ENCODE measurements at regions not wholly inside any gene's neighbourhood (a gene's known extent, or its start where the extent isn't known, plus 50 kb on each side); places are given as distances from the start of the nearest gene placed in this dataset.

DNA sequence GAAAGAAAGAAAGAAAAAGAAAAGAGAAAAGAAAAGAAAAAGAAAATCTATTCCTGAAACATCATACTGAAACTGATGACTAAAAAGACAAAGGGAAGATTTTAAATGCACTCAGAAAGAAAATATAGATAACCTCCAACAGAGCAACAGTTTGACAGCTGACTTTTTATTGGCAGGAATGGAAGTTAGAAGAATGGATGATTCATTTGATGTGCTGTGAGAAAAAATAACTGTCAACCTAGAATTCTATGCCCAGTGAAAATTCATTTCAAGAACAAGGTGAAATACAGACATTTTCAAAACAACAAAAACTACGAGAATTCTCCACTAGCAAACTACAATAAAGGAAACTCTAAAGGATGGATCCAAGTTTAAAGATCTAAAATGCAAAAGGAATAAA, 50.5 kb upstream of the HSPA12A start:
- no peaks in the 10 kb centered on the region for H3K79me2 ChIP-seq (ENCODE audit: control insufficient read depth, insufficient read depth, low read length)
- no peak overlapping the region for H3K4ac ChIP-seq (ENCODE audit: low read depth, low read length)
- peaks cover under 1% of the 10 kb centered on the region for H3K4me1 ChIP-seq (ENCODE audit: control insufficient read depth, low read depth, low read length)
- H4K8ac ChIP-seq (ENCODE audit: low read depth, low read length): no peak overlapping the region
- H2BK15ac ChIP-seq (replicated peaks; ENCODE audit: low read depth): no peak overlapping the region
- H3K56ac ChIP-seq (ENCODE audit: low read length): no peak overlapping the region
- no peak overlapping the region for H2AK5ac ChIP-seq (ENCODE audit: low read length)
- no peak overlapping the region for H3K18ac ChIP-seq (ENCODE audit: low read length)
- no peak overlapping the region for H2BK120ac ChIP-seq (ENCODE audit: low read depth, low read length)
- WGBS (ENCODE audit: extremely low coverage, insufficient coverage, low lambda C conversion rate): no CpG with 5 or more reads among the region's 1 CpG
- no peaks in the 10 kb centered on the region for H3K27me3 ChIP-seq (ENCODE audit: insufficient read depth, low read length, poor library complexity)
- no peak overlapping the region for H4K5ac ChIP-seq (ENCODE audit: low read length)
- no peak overlapping the region for H3K4me2 ChIP-seq (ENCODE audit: low read length)
- H3K9ac ChIP-seq (ENCODE audit: low read length): no peak overlapping the region
- H3K27ac ChIP-seq (ENCODE audit: low read depth, low read length): no peak overlapping the region
- H3K79me1 ChIP-seq (ENCODE audit: low read length): no peaks in the 10 kb centered on the region
- H3K4me3 ChIP-seq (ENCODE audit: low read length): no peak overlapping the region
- DNase-seq: no peak
- no peak overlapping the region for H2BK5ac ChIP-seq (ENCODE audit: low read length)
- no peak overlapping the region for H3K23ac ChIP-seq (ENCODE audit: low read length)
- H3K36me3 ChIP-seq (ENCODE audit: control insufficient read depth, insufficient read depth, low read length): no peaks in the 10 kb centered on the region

GRCh38 chr10:116796469-116796868, 52.8 kb upstream of the ENO4 start:
- H3K4ac ChIP-seq (ENCODE audit: low read depth, low read length): no peak overlapping the region
- H2BK5ac ChIP-seq (ENCODE audit: low read length): no peak overlapping the region
- H2BK120ac ChIP-seq (ENCODE audit: low read depth, low read length): no peak overlapping the region
- H2AK5ac ChIP-seq (ENCODE audit: low read length): no peak overlapping the region
- no peaks in the 10 kb centered on the region for H3K79me2 ChIP-seq (ENCODE audit: control insufficient read depth, insufficient read depth, low read length)
- H3K23ac ChIP-seq (ENCODE audit: low read length): no peak overlapping the region
- no peak overlapping the region for H2BK15ac ChIP-seq (replicated peaks; ENCODE audit: low read depth)
- H3K79me1 ChIP-seq (ENCODE audit: low read length): no peaks in the 10 kb centered on the region
- no peak overlapping the region for H3K56ac ChIP-seq (ENCODE audit: low read length)
- H3K9ac ChIP-seq (ENCODE audit: low read length): no peak overlapping the region
- no peak overlapping the region for H4K5ac ChIP-seq (ENCODE audit: low read length)
- no CpG with 5 or more reads among the region's 5 CpGs for WGBS (ENCODE audit: extremely low coverage, insufficient coverage, low lambda C conversion rate)
- no peak overlapping the region for H4K8ac ChIP-seq (ENCODE audit: low read depth, low read length)
- no peaks in the 10 kb centered on the region for H3K36me3 ChIP-seq (ENCODE audit: control insufficient read depth, insufficient read depth, low read length)
- no peak overlapping the region for H3K18ac ChIP-seq (ENCODE audit: low read length)
- no peaks in the 10 kb centered on the region for H3K27me3 ChIP-seq (ENCODE audit: insufficient read depth, low read length, poor library complexity)
- H3K4me1 ChIP-seq (ENCODE audit: control insufficient read depth, low read depth, low read length): no peaks in the 10 kb centered on the region
- H3K4me3 ChIP-seq (ENCODE audit: low read length): no peak overlapping the region
- no peak overlapping the region for H3K27ac ChIP-seq (ENCODE audit: low read depth, low read length)
- no peak overlapping the region for H3K4me2 ChIP-seq (ENCODE audit: low read length)
- DNase-seq: no peak

DNA sequence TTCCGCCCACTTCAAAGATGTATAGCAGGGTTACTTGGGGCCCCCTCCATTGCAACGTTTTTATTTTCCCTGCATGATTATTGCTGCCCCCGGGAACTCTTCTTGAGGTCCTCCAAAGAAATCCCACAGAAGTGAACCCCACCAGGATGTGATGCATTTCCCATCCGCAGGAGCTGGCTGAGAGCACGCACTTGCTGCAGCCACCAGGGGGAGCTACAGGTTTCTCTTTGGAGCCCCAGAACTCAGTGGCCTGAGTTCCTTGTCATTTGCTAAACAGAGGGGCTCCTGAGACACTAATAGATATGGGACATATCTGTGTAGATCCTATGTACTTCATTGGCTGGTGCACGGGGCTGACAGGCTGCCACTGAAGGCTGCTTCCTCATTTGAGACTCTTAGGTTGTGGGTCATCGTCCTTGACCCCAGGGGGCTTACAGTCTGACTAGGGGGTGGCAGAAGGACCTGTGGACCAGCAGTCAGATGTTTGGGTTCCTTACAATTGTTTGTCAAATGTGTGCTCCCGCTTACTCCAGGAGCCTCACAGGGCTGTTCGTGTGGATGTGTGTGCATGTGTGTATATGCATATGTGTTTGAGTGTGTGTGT, 52.3 kb upstream of the ENO4 start:
- WGBS (ENCODE audit: extremely low coverage, insufficient coverage, low lambda C conversion rate): no CpG with 5 or more reads among the region's 9 CpGs
- H3K27me3 ChIP-seq (ENCODE audit: insufficient read depth, low read length, poor library complexity): no peaks in the 10 kb centered on the region

DNA sequence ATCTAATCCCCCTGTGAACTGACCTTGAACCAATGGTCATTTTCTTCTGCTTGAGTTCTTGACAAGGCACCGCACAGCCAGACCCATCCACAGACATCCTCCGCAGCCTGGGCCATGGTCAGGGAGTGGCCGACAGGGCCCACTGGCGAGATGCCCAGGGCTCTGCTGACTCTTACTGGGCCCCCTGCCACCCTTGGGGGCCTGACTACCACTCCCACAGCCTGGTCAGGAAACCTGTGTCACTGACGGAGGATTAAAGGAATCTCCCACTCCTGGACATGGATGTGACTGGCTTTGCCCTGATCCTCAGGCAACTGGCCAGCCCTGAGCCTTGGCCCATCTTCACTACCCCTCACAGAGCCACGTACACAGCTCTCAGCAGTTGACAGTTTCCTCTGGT, 50.4 kb upstream of the ENO4 start:
- H4K8ac ChIP-seq (ENCODE audit: low read depth, low read length): no peak overlapping the region
- H3K18ac ChIP-seq (ENCODE audit: low read length): no peak overlapping the region
- no peak overlapping the region for H2BK120ac ChIP-seq (ENCODE audit: low read depth, low read length)
- no peak overlapping the region for H3K4ac ChIP-seq (ENCODE audit: low read depth, low read length)
- no CpG with 5 or more reads among the region's 6 CpGs for WGBS (ENCODE audit: extremely low coverage, insufficient coverage, low lambda C conversion rate)
- H2BK15ac ChIP-seq (replicated peaks; ENCODE audit: low read depth): no peak overlapping the region
- H3K79me1 ChIP-seq (ENCODE audit: low read length): no peaks in the 10 kb centered on the region
- no peak overlapping the region for H3K56ac ChIP-seq (ENCODE audit: low read length)
- no peaks in the 10 kb centered on the region for H3K79me2 ChIP-seq (ENCODE audit: control insufficient read depth, insufficient read depth, low read length)
- no peaks in the 10 kb centered on the region for H3K36me3 ChIP-seq (ENCODE audit: control insufficient read depth, insufficient read depth, low read length)
- H2BK5ac ChIP-seq (ENCODE audit: low read length): no peak overlapping the region
- H3K27ac ChIP-seq (ENCODE audit: low read depth, low read length): no peak overlapping the region
- no peaks in the 10 kb centered on the region for H3K27me3 ChIP-seq (ENCODE audit: insufficient read depth, low read length, poor library complexity)
- H3K4me3 ChIP-seq (ENCODE audit: low read length): no peak overlapping the region
- H3K23ac ChIP-seq (ENCODE audit: low read length): no peak overlapping the region
- H3K4me2 ChIP-seq (ENCODE audit: low read length): no peak overlapping the region
- H3K9ac ChIP-seq (ENCODE audit: low read length): no peak overlapping the region
- no peaks in the 10 kb centered on the region for H3K4me1 ChIP-seq (ENCODE audit: control insufficient read depth, low read depth, low read length)
- DNase-seq: no peak
- H2AK5ac ChIP-seq (ENCODE audit: low read length): no peak overlapping the region
- no peak overlapping the region for H4K5ac ChIP-seq (ENCODE audit: low read length)

More for the DNA sequence above, 52.3 kb upstream of the ENO4 start:
- no peaks in the 10 kb centered on the region for H3K36me3 ChIP-seq (ENCODE audit: control insufficient read depth, insufficient read depth, low read length)
- no peak overlapping the region for H4K5ac ChIP-seq (ENCODE audit: low read length)
- DNase-seq: peak; percentile 81
- H3K56ac ChIP-seq (ENCODE audit: low read length): no peak overlapping the region
- H2BK5ac ChIP-seq (ENCODE audit: low read length): no peak overlapping the region
- no peak overlapping the region for H3K27ac ChIP-seq (ENCODE audit: low read depth, low read length)
- H3K4ac ChIP-seq (ENCODE audit: low read depth, low read length): no peak overlapping the region
- no peak overlapping the region for H3K4me3 ChIP-seq (ENCODE audit: low read length)
- H2AK5ac ChIP-seq (ENCODE audit: low read length): no peak overlapping the region
- H4K8ac ChIP-seq (ENCODE audit: low read depth, low read length): no peak overlapping the region
- no peak overlapping the region for H2BK15ac ChIP-seq (replicated peaks; ENCODE audit: low read depth)
- H3K23ac ChIP-seq (ENCODE audit: low read length): no peak overlapping the region
- H3K79me2 ChIP-seq (ENCODE audit: control insufficient read depth, insufficient read depth, low read length): no peaks in the 10 kb centered on the region
- no peak overlapping the region for H2BK120ac ChIP-seq (ENCODE audit: low read depth, low read length)
- no peak overlapping the region for H3K4me2 ChIP-seq (ENCODE audit: low read length)
- no peak overlapping the region for H3K18ac ChIP-seq (ENCODE audit: low read length)
- H3K79me1 ChIP-seq (ENCODE audit: low read length): no peaks in the 10 kb centered on the region
- H3K4me1 ChIP-seq (ENCODE audit: control insufficient read depth, low read depth, low read length): no peaks in the 10 kb centered on the region
- no peak overlapping the region for H3K9ac ChIP-seq (ENCODE audit: low read length)
